ENCODE measurements at regions not wholly inside any gene's neighbourhood (a gene's known extent, or its start where the extent isn't known, plus 50 kb on each side); places are given as distances from the start of the nearest gene placed in this dataset.

DNA sequence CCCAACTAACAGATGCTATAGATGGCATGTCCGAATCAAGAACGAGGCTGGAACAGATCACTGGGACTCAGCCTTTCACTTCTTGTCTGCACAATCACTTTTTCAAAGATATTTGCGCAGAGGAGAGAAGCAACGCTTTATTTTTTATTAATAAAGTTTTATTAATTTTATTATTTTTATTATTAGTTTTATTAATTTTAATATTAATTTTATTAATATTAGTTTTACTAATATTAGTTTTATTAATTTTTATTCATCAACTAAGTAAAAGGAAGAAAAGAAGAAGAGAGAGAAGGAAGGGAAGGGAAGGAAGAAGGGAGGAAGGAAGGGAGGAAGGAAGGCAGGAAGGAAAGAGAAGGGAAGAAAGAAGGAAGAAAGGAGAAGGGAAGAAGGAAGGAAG lies 236.4 kb upstream of the HHIP start:
- H3K9ac ChIP-seq (ENCODE audit: low read depth in 1 of 2, low read length in 2 of 2): no peak overlapping the region
- H3K27ac ChIP-seq (ENCODE audit: low read depth in 1 of 2, low read length in 2 of 2): no peak overlapping the region
- TF ChIP-seq YY1 (IDR thresholded peaks at IDR 0.05) (no peak), NR2F2 (IDR thresholded peaks at IDR 0.05) (no peak), RAD21 (IDR thresholded peaks at IDR 0.05) (no peak), EGR1 (IDR thresholded peaks at IDR 0.05; ENCODE audit: low read depth in 2 of 2) (no peak), FOXA1 (IDR thresholded peaks at IDR 0.05) (no peak), HNF4A (conservative IDR thresholded peaks at IDR 0.05) (no peak), FOXA2 (IDR thresholded peaks at IDR 0.05) (no peak), RXRA (IDR thresholded peaks at IDR 0.05) (no peak), HNF4G (IDR thresholded peaks at IDR 0.05) (no peak), SP1 (IDR thresholded peaks at IDR 0.05) (no peak)
- TF ChIP-seq, protein P1, sequence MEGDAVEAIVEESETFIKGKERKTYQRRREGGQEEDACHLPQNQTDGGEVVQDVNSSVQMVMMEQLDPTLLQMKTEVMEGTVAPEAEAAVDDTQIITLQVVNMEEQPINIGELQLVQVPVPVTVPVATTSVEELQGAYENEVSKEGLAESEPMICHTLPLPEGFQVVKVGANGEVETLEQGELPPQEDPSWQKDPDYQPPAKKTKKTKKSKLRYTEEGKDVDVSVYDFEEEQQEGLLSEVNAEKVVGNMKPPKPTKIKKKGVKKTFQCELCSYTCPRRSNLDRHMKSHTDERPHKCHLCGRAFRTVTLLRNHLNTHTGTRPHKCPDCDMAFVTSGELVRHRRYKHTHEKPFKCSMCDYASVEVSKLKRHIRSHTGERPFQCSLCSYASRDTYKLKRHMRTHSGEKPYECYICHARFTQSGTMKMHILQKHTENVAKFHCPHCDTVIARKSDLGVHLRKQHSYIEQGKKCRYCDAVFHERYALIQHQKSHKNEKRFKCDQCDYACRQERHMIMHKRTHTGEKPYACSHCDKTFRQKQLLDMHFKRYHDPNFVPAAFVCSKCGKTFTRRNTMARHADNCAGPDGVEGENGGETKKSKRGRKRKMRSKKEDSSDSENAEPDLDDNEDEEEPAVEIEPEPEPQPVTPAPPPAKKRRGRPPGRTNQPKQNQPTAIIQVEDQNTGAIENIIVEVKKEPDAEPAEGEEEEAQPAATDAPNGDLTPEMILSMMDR (IDR thresholded peaks at IDR 0.05; ENCODE audit: low read depth, low read length, missing input control): no peak
- TF ChIP-seq, protein P2, sequence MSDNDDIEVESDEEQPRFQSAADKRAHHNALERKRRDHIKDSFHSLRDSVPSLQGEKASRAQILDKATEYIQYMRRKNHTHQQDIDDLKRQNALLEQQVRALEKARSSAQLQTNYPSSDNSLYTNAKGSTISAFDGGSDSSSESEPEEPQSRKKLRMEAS (IDR thresholded peaks at IDR 0.05): no peak
- TF ChIP-seq, protein P3, sequence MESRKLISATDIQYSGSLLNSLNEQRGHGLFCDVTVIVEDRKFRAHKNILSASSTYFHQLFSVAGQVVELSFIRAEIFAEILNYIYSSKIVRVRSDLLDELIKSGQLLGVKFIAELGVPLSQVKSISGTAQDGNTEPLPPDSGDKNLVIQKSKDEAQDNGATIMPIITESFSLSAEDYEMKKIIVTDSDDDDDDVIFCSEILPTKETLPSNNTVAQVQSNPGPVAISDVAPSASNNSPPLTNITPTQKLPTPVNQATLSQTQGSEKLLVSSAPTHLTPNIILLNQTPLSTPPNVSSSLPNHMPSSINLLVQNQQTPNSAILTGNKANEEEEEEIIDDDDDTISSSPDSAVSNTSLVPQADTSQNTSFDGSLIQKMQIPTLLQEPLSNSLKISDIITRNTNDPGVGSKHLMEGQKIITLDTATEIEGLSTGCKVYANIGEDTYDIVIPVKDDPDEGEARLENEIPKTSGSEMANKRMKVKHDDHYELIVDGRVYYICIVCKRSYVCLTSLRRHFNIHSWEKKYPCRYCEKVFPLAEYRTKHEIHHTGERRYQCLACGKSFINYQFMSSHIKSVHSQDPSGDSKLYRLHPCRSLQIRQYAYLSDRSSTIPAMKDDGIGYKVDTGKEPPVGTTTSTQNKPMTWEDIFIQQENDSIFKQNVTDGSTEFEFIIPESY (IDR thresholded peaks at IDR 0.05): no peak
- TF ChIP-seq, protein P4, sequence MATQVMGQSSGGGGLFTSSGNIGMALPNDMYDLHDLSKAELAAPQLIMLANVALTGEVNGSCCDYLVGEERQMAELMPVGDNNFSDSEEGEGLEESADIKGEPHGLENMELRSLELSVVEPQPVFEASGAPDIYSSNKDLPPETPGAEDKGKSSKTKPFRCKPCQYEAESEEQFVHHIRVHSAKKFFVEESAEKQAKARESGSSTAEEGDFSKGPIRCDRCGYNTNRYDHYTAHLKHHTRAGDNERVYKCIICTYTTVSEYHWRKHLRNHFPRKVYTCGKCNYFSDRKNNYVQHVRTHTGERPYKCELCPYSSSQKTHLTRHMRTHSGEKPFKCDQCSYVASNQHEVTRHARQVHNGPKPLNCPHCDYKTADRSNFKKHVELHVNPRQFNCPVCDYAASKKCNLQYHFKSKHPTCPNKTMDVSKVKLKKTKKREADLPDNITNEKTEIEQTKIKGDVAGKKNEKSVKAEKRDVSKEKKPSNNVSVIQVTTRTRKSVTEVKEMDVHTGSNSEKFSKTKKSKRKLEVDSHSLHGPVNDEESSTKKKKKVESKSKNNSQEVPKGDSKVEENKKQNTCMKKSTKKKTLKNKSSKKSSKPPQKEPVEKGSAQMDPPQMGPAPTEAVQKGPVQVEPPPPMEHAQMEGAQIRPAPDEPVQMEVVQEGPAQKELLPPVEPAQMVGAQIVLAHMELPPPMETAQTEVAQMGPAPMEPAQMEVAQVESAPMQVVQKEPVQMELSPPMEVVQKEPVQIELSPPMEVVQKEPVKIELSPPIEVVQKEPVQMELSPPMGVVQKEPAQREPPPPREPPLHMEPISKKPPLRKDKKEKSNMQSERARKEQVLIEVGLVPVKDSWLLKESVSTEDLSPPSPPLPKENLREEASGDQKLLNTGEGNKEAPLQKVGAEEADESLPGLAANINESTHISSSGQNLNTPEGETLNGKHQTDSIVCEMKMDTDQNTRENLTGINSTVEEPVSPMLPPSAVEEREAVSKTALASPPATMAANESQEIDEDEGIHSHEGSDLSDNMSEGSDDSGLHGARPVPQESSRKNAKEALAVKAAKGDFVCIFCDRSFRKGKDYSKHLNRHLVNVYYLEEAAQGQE (IDR thresholded peaks at IDR 0.05): no peak
- DNase-seq (ENCODE audit: low spot score): no peak
- H3K4me3 ChIP-seq (ENCODE audit: low read depth in 1 of 3, low read length in 3 of 3): no peak overlapping the region
- no peaks in the 10 kb centered on the region for H3K4me1 ChIP-seq (ENCODE audit: control insufficient read depth in 4 of 4, insufficient read depth in 4 of 4, low read length in 3 of 4)
- H3K36me3 ChIP-seq (ENCODE audit: control insufficient read depth in 4 of 4, insufficient read depth in 3 of 4, low read depth in 1 of 4, low read length in 3 of 4): no peaks in the 10 kb centered on the region
- no peaks in the 10 kb centered on the region for H3K27me3 ChIP-seq (ENCODE audit: control insufficient read depth in 4 of 4, insufficient read depth in 4 of 4, low read length in 3 of 4)
- 63% methylated on average over 4 of the region's 4 CpGs for WGBS
- no peaks in the 10 kb centered on the region for H3K9me3 ChIP-seq (ENCODE audit: control insufficient read depth in 4 of 4, low read length in 3 of 4)

DNA sequence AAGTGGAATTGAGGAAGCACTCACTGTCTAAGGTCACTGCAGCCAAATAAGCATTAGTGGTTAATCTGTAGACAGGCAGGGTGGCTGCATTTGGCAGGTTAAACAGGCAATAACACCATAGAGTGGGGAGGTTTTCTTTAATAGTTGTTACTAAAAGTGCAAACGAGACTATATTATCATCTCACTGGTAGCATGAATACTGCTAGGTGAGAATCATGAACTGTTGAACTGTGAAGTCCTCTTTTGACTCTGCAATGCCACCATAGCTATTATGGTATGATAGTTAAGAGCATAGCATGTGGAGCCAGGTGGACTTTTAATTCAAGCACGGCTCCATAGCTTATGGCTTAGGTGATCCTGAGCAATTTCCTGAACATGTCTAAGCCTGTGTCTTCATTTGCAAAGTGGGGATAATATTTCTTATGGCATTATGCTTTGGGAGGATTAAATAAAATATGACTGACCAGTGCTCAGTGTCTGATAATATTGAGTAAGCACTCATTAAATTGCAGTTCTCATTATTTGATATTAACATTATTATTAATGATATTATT lies 235.6 kb upstream of the HHIP start:
- no peak overlapping the region for H3K27ac ChIP-seq (ENCODE audit: low read depth in 1 of 2, low read length in 2 of 2)
- no peak for DNase-seq (ENCODE audit: low spot score)
- no peak overlapping the region for H3K9ac ChIP-seq (ENCODE audit: low read depth in 1 of 2, low read length in 2 of 2)
- no peaks in the 10 kb centered on the region for H3K9me3 ChIP-seq (ENCODE audit: control insufficient read depth in 4 of 4, low read length in 3 of 4)
- H3K4me3 ChIP-seq (ENCODE audit: low read depth in 1 of 3, low read length in 3 of 3): no peak overlapping the region
- H3K4me1 ChIP-seq (ENCODE audit: control insufficient read depth in 4 of 4, insufficient read depth in 4 of 4, low read length in 3 of 4): no peaks in the 10 kb centered on the region
- 67% methylated on average over 2 of the region's 2 CpGs for WGBS
- TF ChIP-seq EGR1 (IDR thresholded peaks at IDR 0.05; ENCODE audit: low read depth in 2 of 2) (no peak), FOXA1 (IDR thresholded peaks at IDR 0.05) (no peak), RAD21 (IDR thresholded peaks at IDR 0.05) (no peak), TAF1 (conservative IDR thresholded peaks at IDR 0.05) (no peak), JUND (IDR thresholded peaks at IDR 0.05) (no peak), HNF4G (IDR thresholded peaks at IDR 0.05) (no peak)
- TF ChIP-seq, protein P5, sequence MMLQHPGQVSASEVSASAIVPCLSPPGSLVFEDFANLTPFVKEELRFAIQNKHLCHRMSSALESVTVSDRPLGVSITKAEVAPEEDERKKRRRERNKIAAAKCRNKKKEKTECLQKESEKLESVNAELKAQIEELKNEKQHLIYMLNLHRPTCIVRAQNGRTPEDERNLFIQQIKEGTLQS (IDR thresholded peaks at IDR 0.05): no peak
- TF ChIP-seq, protein P3 (IDR thresholded peaks at IDR 0.05): no peak
- no peaks in the 10 kb centered on the region for H3K27me3 ChIP-seq (ENCODE audit: control insufficient read depth in 4 of 4, insufficient read depth in 4 of 4, low read length in 3 of 4)
- H3K36me3 ChIP-seq (ENCODE audit: control insufficient read depth in 4 of 4, insufficient read depth in 3 of 4, low read depth in 1 of 4, low read length in 3 of 4): no peaks in the 10 kb centered on the region

All from liver (tissue), 8 donors.